Activated T-helper 1 cell treated with anti-CD3 and anti-CD28 coated beads, Interleukin-2, amount 50 U/mL, for 16 hours (primary cell): ENCODE measurements at regions not wholly inside any gene's neighbourhood (a gene's known extent, or its start where the extent isn't known, plus 50 kb on each side); places are given as distances from the start of the nearest gene placed in this dataset.
"Not testable (repeated sequence)": the region's sequence is repeated elsewhere in the genome, so short reads cannot be mapped to it uniquely, and the experiment has no call there.

Experiments
- DNase-seq, 2 donors: peaks; one replicate each; pipeline ENCODE4 v3.0.0-alpha.2; 2020; ENCODE audit warnings: low read depth in 1 of 2, low spot score in 1 of 2

GRCh38 chr21:14009238-14009981 is 201.3 kb downstream of the LIPI start:
- DNase-seq: not testable (repeated sequence)

GRCh38 chr21:14008436-14008835 is 202.3 kb downstream of the LIPI start:
- not testable (repeated sequence) for DNase-seq

GRCh38 chr21:14008006-14008405 is 202.7 kb downstream of the LIPI start:
- DNase-seq: not testable (repeated sequence)

GRCh38 chr21:14006144-14006543 is 204.6 kb downstream of the LIPI start:
- DNase-seq: not testable (repeated sequence)

- not testable (repeated sequence) for DNase-seq
Measured at GRCh38 chr21:13986996-13987958, 223.5 kb downstream of the LIPI start.

- DNase-seq: not testable (repeated sequence)
Measured at GRCh38 chr21:13985865-13986863, 224.6 kb downstream of the LIPI start.

GRCh38 chr21:13985137-13985864 is 225.5 kb downstream of the LIPI start:
- DNase-seq: not testable (repeated sequence)

- DNase-seq: not testable (repeated sequence)
Measured at GRCh38 chr21:13984728-13985127, 226.0 kb downstream of the LIPI start.

GRCh38 chr21:13981176-13982087 is 229.3 kb downstream of the LIPI start:
- DNase-seq: not testable (repeated sequence)

- peak in 1 of 2 donors; percentile 50 for DNase-seq
Measured at GRCh38 chr21:13980115-13980662, 230.6 kb downstream of the LIPI start.

- not testable (repeated sequence) for DNase-seq
Measured at GRCh38 chr21:13979608-13980007, 231.1 kb downstream of the LIPI start.

- DNase-seq: not testable (repeated sequence)
Measured at GRCh38 chr21:13974582-13974981, 236.2 kb downstream of the LIPI start.

GRCh38 chr21:13969853-13970252 is 240.9 kb downstream of the LIPI start:
- DNase-seq: not testable (repeated sequence)

- DNase-seq: not testable (repeated sequence)
Measured at GRCh38 chr21:13969002-13969401, 241.8 kb downstream of the LIPI start.

GRCh38 chr21:13963259-13963658 is 247.5 kb downstream of the LIPI start:
- DNase-seq: not testable (repeated sequence)

- no peak for DNase-seq
Measured at GRCh38 chr21:13937236-13937635, 273.5 kb downstream of the LIPI start.

GRCh38 chr21:13936033-13936937 is 274.5 kb downstream of the LIPI start:
- DNase-seq: not testable (repeated sequence)
